ENCODE measurements at regions not wholly inside any gene's neighbourhood (a gene's known extent, or its start where the extent isn't known, plus 50 kb on each side); places are given as distances from the start of the nearest gene placed in this dataset.

- Histone ChIP-seq H3K27ac (ENCODE audit: low read depth, low read length) (no peak overlapping the region), H3K9ac (ENCODE audit: low read length) (no peak overlapping the region), H3K4me3 (ENCODE audit: low read depth in 1 of 2, low read length in 2 of 2) (no peak overlapping the region), H3K36me3 (ENCODE audit: insufficient read depth, low read length) (no peaks in the 10 kb centered on the region), H3K4me1 (ENCODE audit: insufficient read depth, low read length) (no peaks in the 10 kb centered on the region), H3K9me3 (ENCODE audit: low read length) (no peaks in the 10 kb centered on the region), H3K27me3 (ENCODE audit: control insufficient read depth in 1 of 2, insufficient read depth in 2 of 2, low read length in 2 of 2) (peaks cover 0 to 12% of the 10 kb centered on the region in 2 donors)
Measured at GRCh38 chr18:34159691-34160185, 65.0 kb downstream of the NOL4 start.

DNA sequence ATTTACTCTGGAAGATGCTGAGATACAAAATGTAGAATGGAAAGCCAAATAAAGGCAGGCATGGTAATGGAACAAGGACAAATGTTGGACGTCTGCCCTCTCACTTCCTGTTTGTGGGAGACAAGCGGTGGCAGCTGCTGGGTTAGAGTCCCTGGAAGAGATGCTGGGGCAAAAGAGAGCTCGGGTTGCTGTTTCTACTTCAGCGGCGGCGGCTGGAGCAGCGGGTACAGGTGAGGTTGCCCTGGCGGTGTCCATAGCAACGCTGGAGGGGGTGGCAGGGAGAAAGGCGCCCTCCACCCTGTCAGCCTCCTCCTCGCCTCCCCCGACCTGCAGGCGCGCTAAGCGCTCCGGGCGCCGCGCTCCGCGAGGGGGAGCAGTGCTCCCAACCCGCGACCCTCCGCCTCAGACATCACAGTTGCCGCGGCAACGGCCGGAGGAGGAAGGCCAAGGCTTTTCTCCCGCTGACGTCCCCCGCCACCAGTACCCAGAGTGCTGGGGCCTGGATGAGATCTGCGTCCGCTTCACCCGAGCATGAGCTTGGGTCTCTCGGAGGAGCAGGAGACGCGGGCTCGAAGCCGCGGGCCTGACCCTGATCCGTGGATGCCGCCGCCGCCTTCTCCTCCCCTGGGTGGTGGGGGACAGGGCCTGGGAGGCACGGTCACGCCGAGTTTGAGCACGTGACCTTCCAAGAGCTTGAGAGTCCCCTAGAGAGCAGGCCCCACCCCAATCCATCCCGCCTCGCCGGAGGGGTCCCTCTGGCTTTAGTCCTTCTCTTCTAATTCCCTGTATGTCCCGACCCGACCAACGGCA lies 65.6 kb downstream of the NOL4 start:
- peak overlapping the region; percentile 11 to 23 for H3K4me3 ChIP-seq (ENCODE audit: low read depth in 1 of 2, low read length in 2 of 2)

DNA sequence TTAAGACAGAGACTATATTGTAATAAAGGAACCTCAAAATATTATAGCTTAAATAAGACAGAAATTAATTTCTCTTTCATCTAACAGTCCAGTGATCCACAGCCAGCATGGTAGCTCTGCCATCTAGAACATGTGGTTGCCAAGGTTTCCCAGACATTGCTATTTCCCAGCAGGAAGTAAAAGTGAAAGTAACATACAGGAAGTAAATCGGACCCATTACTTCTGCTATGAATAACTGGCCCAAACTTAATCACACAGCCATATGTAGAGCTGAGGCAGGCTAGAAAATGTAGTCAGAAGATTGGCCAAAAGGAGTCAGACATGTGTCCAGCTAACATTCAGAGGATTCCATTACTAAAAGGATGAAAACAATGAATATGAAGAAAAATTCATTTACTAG lies 71.0 kb downstream of the NOL4 start:
- H3K4me3 ChIP-seq (ENCODE audit: low read depth in 1 of 2, low read length in 2 of 2), result no peak overlapping the region
- H3K27me3 ChIP-seq (ENCODE audit: control insufficient read depth in 1 of 2, insufficient read depth in 2 of 2, low read length in 2 of 2), result peaks cover 0 to 5% of the 10 kb centered on the region in 2 donors
- H3K36me3 ChIP-seq (ENCODE audit: insufficient read depth, low read length), result no peaks in the 10 kb centered on the region
- H3K4me1 ChIP-seq (ENCODE audit: insufficient read depth, low read length), result no peaks in the 10 kb centered on the region
- no peaks in the 10 kb centered on the region for H3K9me3 ChIP-seq (ENCODE audit: low read length)
- H3K9ac ChIP-seq (ENCODE audit: low read length), result no peak overlapping the region
- H3K27ac ChIP-seq (ENCODE audit: low read depth, low read length), result no peak overlapping the region

More for the DNA sequence above, 65.6 kb downstream of the NOL4 start:
- Histone ChIP-seq H3K36me3 (ENCODE audit: insufficient read depth, low read length) (no peaks in the 10 kb centered on the region), H3K4me1 (ENCODE audit: insufficient read depth, low read length) (no peaks in the 10 kb centered on the region), H3K9ac (ENCODE audit: low read length) (no peak overlapping the region), H3K27ac (ENCODE audit: low read depth, low read length) (no peak overlapping the region), H3K9me3 (ENCODE audit: low read length) (no peaks in the 10 kb centered on the region), H3K27me3 (ENCODE audit: control insufficient read depth in 1 of 2, insufficient read depth in 2 of 2, low read length in 2 of 2) (peaks cover 0 to 12% of the 10 kb centered on the region in 2 donors)

GRCh38 chr18:34131006-34131405 lies 93.7 kb downstream of the NOL4 start:
- Histone ChIP-seq H3K4me1 (ENCODE audit: insufficient read depth, low read length) (no peaks in the 10 kb centered on the region), H3K36me3 (ENCODE audit: insufficient read depth, low read length) (no peaks in the 10 kb centered on the region), H3K9ac (ENCODE audit: low read length) (no peak overlapping the region), H3K9me3 (ENCODE audit: low read length) (no peaks in the 10 kb centered on the region), H3K27me3 (ENCODE audit: control insufficient read depth in 1 of 2, insufficient read depth in 2 of 2, low read length in 2 of 2) (no peaks in the 10 kb centered on the region), H3K27ac (ENCODE audit: low read depth, low read length) (no peak overlapping the region), H3K4me3 (ENCODE audit: low read depth in 1 of 2, low read length in 2 of 2) (no peak overlapping the region)

DNA sequence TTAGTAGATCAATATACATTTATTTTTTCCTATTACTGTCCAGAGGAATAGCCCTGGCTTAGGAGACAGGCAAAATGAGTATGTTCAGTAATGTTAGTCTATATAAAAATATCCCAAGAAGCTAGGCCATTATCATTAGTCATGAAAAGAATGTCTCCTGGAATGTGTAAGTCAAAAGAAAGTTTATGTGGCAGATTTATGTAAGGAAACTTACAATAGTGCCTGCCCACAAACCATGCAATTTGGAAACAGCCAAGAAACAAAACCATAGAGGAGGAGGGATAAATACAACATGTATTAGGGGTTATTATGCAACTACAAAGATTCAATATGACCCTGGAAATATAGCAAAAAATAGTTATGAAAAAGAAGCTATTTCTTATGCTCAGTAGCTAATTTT lies 96.3 kb downstream of the NOL4 start:
- Histone ChIP-seq H3K27me3 (ENCODE audit: control insufficient read depth in 1 of 2, insufficient read depth in 2 of 2, low read length in 2 of 2) (no peaks in the 10 kb centered on the region), H3K36me3 (ENCODE audit: insufficient read depth, low read length) (no peaks in the 10 kb centered on the region), H3K9me3 (ENCODE audit: low read length) (no peaks in the 10 kb centered on the region), H3K9ac (ENCODE audit: low read length) (no peak overlapping the region), H3K4me3 (ENCODE audit: low read depth in 1 of 2, low read length in 2 of 2) (no peak overlapping the region), H3K4me1 (ENCODE audit: insufficient read depth, low read length) (no peaks in the 10 kb centered on the region), H3K27ac (ENCODE audit: low read depth, low read length) (no peak overlapping the region)

DNA sequence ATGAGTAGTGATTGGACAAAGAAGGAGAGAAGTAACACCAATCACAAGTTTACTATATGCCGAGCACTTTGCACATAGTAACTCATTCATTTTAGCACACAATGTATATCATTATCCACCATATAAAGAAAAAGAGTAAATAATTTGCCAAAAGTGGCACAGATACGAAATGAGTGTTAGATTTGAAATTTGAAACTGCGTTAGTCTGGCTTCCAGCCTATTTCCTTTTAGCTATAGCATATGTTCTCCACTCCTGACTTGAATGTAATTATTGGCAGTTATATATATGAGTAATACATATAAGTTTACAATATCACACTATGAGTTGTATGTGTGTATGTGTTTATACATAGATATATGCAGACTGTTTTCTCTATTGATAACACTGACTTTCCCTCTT lies 98.6 kb downstream of the NOL4 start:
- Histone ChIP-seq H3K36me3 (ENCODE audit: insufficient read depth, low read length) (no peaks in the 10 kb centered on the region), H3K9me3 (ENCODE audit: low read length) (no peaks in the 10 kb centered on the region), H3K4me3 (ENCODE audit: low read depth in 1 of 2, low read length in 2 of 2) (no peak overlapping the region), H3K27me3 (ENCODE audit: control insufficient read depth in 1 of 2, insufficient read depth in 2 of 2, low read length in 2 of 2) (no peaks in the 10 kb centered on the region), H3K27ac (ENCODE audit: low read depth, low read length) (no peak overlapping the region), H3K4me1 (ENCODE audit: insufficient read depth, low read length) (no peaks in the 10 kb centered on the region), H3K9ac (ENCODE audit: low read length) (no peak overlapping the region)

DNA sequence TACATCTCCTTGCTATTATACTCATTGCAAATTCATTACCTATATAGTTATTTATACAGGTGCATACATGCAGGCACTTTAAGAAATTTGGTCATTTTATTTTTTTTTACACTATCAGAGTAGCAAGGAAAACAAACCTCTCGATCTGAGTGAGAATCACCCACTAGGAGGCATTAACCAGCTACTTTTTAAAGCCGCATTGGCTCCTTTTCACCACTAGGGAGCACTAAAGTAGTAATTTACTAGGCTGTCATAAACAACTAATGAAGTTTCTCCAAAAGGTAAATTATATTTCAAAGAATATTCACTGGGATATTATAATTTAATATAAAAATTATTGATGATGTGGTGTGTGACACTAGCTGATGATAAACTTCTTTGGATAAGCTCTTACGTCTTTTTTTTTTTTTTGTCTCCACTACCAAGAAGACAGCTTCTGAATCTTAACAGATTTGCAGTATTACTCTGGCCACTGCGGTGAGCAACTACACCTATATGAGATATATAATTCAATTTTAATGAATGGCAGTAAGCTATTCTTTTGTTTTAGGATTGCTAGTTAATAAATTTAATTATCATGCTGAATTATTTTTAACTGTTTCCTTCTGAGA lies 101.9 kb downstream of the NOL4 start:
- Histone ChIP-seq H3K9ac (ENCODE audit: low read length) (no peak overlapping the region), H3K36me3 (ENCODE audit: insufficient read depth, low read length) (no peaks in the 10 kb centered on the region), H3K27me3 (ENCODE audit: control insufficient read depth in 1 of 2, insufficient read depth in 2 of 2, low read length in 2 of 2) (no peaks in the 10 kb centered on the region), H3K9me3 (ENCODE audit: low read length) (no peaks in the 10 kb centered on the region), H3K4me1 (ENCODE audit: insufficient read depth, low read length) (no peaks in the 10 kb centered on the region), H3K27ac (ENCODE audit: low read depth, low read length) (no peak overlapping the region), H3K4me3 (ENCODE audit: low read depth in 1 of 2, low read length in 2 of 2) (no peak overlapping the region)

DNA sequence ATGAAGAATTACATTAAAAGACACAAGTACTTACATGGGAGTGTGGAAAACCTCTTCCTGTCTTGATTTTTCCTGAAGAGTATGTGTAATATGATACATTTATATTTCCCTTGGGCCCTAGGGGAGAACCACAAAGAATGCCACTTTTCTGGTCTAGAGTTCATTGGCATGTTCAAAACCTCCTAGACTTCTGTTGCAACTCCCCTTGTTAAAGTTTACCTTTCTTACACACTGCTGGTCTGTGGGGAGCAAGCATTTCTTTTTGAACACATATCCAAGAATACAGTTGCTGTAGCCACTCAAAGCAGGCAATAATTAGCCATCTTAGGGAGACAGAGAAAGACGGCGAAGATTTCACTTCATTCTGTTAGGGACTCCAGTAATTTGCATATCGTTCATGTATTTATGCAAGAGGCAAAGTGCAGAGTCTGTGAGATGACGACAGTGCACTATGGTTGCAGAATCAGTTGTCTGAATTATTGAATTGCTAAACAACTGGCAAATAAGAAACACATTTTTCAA lies 103.5 kb downstream of the NOL4 start:
- no peak overlapping the region for H3K27ac ChIP-seq (ENCODE audit: low read depth, low read length)
- H3K4me1 ChIP-seq (ENCODE audit: insufficient read depth, low read length), result no peaks in the 10 kb centered on the region
- no peaks in the 10 kb centered on the region for H3K36me3 ChIP-seq (ENCODE audit: insufficient read depth, low read length)
- no peak overlapping the region for H3K4me3 ChIP-seq (ENCODE audit: low read depth in 1 of 2, low read length in 2 of 2)
- H3K9ac ChIP-seq (ENCODE audit: low read length), result no peak overlapping the region
- H3K9me3 ChIP-seq (ENCODE audit: low read length), result no peaks in the 10 kb centered on the region
- no peaks in the 10 kb centered on the region for H3K27me3 ChIP-seq (ENCODE audit: control insufficient read depth in 1 of 2, insufficient read depth in 2 of 2, low read length in 2 of 2)

GRCh38 chr18:34120294-34120693 lies 104.4 kb downstream of the NOL4 start:
- Histone ChIP-seq H3K4me3 (ENCODE audit: low read depth in 1 of 2, low read length in 2 of 2) (no peak overlapping the region), H3K27ac (ENCODE audit: low read depth, low read length) (no peak overlapping the region), H3K9me3 (ENCODE audit: low read length) (no peaks in the 10 kb centered on the region), H3K4me1 (ENCODE audit: insufficient read depth, low read length) (no peaks in the 10 kb centered on the region), H3K36me3 (ENCODE audit: insufficient read depth, low read length) (no peaks in the 10 kb centered on the region), H3K9ac (ENCODE audit: low read length) (no peak overlapping the region), H3K27me3 (ENCODE audit: control insufficient read depth in 1 of 2, insufficient read depth in 2 of 2, low read length in 2 of 2) (no peaks in the 10 kb centered on the region)

DNA sequence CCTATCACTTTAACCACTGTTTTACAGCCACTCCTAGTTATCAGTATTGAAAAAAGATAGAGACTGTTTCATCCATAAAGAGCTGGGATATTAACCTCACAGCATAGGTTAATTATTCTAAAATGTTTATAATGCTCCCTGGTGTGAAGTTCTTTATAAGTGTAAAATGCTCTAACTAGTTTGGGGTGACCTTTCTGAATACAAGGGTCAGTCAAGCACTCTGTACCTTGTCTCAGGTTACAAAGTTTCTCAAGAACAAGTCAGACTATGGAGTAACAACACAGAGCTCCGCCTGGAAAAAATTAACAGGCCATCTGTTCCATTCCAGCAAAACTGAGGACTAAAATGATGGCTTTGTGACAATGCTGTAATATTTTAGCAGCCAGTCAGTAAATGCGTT lies 107.4 kb downstream of the NOL4 start:
- H3K36me3 ChIP-seq (ENCODE audit: insufficient read depth, low read length), result no peaks in the 10 kb centered on the region
- H3K9me3 ChIP-seq (ENCODE audit: low read length), result no peaks in the 10 kb centered on the region
- no peak overlapping the region for H3K9ac ChIP-seq (ENCODE audit: low read length)
- H3K27ac ChIP-seq (ENCODE audit: low read depth, low read length), result no peak overlapping the region
- no peaks in the 10 kb centered on the region for H3K4me1 ChIP-seq (ENCODE audit: insufficient read depth, low read length)
- H3K4me3 ChIP-seq (ENCODE audit: low read depth in 1 of 2, low read length in 2 of 2), result no peak overlapping the region
- H3K27me3 ChIP-seq (ENCODE audit: control insufficient read depth in 1 of 2, insufficient read depth in 2 of 2, low read length in 2 of 2), result no peaks in the 10 kb centered on the region

DNA sequence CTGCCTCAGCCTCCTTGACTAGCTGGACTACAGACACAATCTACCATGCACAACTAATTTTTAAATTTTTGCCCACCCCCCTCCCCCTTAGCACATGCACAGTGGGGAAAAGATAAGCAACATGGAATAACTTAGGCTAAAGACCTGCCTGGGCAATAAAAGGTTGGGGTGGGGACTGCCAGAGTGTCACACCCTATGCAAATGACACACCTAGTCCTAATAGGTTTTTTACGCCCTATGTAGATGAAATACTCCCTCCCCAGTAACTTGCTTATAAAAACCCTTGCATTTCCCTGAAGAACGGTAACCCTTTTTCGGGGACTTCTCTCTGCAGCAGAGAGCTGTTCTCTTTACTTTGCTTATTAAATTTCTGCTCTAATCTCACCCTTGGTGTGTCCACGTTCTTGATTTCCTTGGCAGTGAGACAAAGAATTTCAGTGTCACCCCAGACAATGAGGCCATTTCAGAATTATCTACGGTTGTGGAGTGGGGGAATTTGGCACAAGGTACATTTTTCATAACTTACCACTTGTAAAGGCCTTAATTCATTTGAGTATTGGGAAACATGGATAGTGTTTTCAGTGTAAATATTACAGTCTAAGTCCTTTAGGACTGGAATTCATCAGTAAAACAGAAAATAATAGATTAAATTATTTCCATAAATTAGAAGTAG lies 109.2 kb downstream of the NOL4 start:
- H3K4me3 ChIP-seq (ENCODE audit: low read depth in 1 of 2, low read length in 2 of 2), result no peak overlapping the region
- H3K36me3 ChIP-seq (ENCODE audit: insufficient read depth, low read length), result no peaks in the 10 kb centered on the region
- no peaks in the 10 kb centered on the region for H3K4me1 ChIP-seq (ENCODE audit: insufficient read depth, low read length)
- no peaks in the 10 kb centered on the region for H3K9me3 ChIP-seq (ENCODE audit: low read length)
- H3K27me3 ChIP-seq (ENCODE audit: control insufficient read depth in 1 of 2, insufficient read depth in 2 of 2, low read length in 2 of 2), result no peaks in the 10 kb centered on the region
- H3K9ac ChIP-seq (ENCODE audit: low read length), result no peak overlapping the region
- no peak overlapping the region for H3K27ac ChIP-seq (ENCODE audit: low read depth, low read length)
